ENCODE measurements at regions not wholly inside any gene's neighbourhood (a gene's known extent, or its start where the extent isn't known, plus 50 kb on each side); places are given as distances from the start of the nearest gene placed in this dataset.

GRCh38 chr10:83425306-83425705, 714.0 kb upstream of the GHITM start:
- TF ChIP-seq, protein P1, sequence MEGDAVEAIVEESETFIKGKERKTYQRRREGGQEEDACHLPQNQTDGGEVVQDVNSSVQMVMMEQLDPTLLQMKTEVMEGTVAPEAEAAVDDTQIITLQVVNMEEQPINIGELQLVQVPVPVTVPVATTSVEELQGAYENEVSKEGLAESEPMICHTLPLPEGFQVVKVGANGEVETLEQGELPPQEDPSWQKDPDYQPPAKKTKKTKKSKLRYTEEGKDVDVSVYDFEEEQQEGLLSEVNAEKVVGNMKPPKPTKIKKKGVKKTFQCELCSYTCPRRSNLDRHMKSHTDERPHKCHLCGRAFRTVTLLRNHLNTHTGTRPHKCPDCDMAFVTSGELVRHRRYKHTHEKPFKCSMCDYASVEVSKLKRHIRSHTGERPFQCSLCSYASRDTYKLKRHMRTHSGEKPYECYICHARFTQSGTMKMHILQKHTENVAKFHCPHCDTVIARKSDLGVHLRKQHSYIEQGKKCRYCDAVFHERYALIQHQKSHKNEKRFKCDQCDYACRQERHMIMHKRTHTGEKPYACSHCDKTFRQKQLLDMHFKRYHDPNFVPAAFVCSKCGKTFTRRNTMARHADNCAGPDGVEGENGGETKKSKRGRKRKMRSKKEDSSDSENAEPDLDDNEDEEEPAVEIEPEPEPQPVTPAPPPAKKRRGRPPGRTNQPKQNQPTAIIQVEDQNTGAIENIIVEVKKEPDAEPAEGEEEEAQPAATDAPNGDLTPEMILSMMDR (IDR thresholded peaks at IDR 0.05; ENCODE audit: insufficient read depth, low read depth, low read length), result no peak
- no peak for TF ChIP-seq EZH2 (IDR thresholded peaks at IDR 0.05; ENCODE audit: insufficient read depth, low read length)
